CD14-positive monocyte (primary cell): ENCODE measurements at regions not wholly inside any gene's neighbourhood (a gene's known extent, or its start where the extent isn't known, plus 50 kb on each side); places are given as distances from the start of the nearest gene placed in this dataset.

ENCODE experiments used
- DNase-seq, 3 donors: peaks; one replicate each; pipeline ENCODE4 v3.0.0-alpha.2; 2011 to 2022
- H2AFZ ChIP-seq: 2 replicates; pipeline ENCODE4 v1.6.0; 2012; ENCODE audit warnings: mild to moderate bottlenecking, low read depth, low read length, inconsistent platforms; ENCODE audit not compliant: insufficient read depth, poor library complexity, severe bottlenecking
- H3K27ac ChIP-seq, 2 donors: 1 replicate in 1 of 2; 2 replicates in 1 of 2; pipeline ENCODE4 v1.5.1; 2012 to 2013; ENCODE audit warnings: low read length in 2 of 2, control low read depth in 1 of 2, inconsistent platforms in 1 of 2, low read depth in 1 of 2, mild to moderate bottlenecking in 1 of 2
- H3K27me3 ChIP-seq, 2 donors: one replicate each; pipeline versions ENCODE4 v1.6.0 to v1.6.1; 2011 to 2013; ENCODE audit warnings: low read length in 2 of 2; ENCODE audit not compliant: control insufficient read depth in 2 of 2, insufficient read depth in 2 of 2
- H3K36me3 ChIP-seq, 2 donors: replicated peaks in 1 of 2; 1 replicate in 1 of 2; 2 replicates in 1 of 2; pipeline versions ENCODE4 v1.5.1 to v1.6.1; 2012 to 2013; ENCODE audit warnings: low read length in 2 of 2, control low read depth in 1 of 2, inconsistent platforms in 1 of 2, mild to moderate bottlenecking in 1 of 2; ENCODE audit not compliant: insufficient read depth in 2 of 2, control insufficient read depth in 1 of 2
- H3K4me1 ChIP-seq, 2 donors: 1 replicate in 1 of 2; 2 replicates in 1 of 2; pipeline versions ENCODE4 v1.5.1 to v1.6.1; 2012 to 2013; ENCODE audit warnings: low read length in 2 of 2, control low read depth in 1 of 2, inconsistent platforms in 1 of 2, mild to moderate bottlenecking in 1 of 2, moderate library complexity in 1 of 2; ENCODE audit not compliant: insufficient read depth in 2 of 2, control insufficient read depth in 1 of 2
- H3K4me2 ChIP-seq: replicated peaks from 2 replicates; pipeline ENCODE3; 2012; ENCODE audit warnings: low read length, moderate library complexity, mild to moderate bottlenecking; ENCODE audit not compliant: poor library complexity, severe bottlenecking; ENCODE audit errors: extremely low read depth
- H3K4me3 ChIP-seq, 3 experiments: fragments of 200-600 bp in 1 of 3; sonication (generic) in 1 of 3; replicated peaks in 1 of 3; 1 replicate in 2 of 3; 2 replicates in 1 of 3; pipeline ENCODE4 v1.5.1; 2011 to 2013; ENCODE audit warnings: low read length in 3 of 3, mild to moderate bottlenecking in 3 of 3, control low read depth in 2 of 3, low read depth in 2 of 3, inconsistent platforms in 1 of 3, moderate library complexity in 1 of 3
- H3K79me2 ChIP-seq: 2 replicates; pipeline ENCODE4 v1.6.0; 2012; ENCODE audit warnings: mild to moderate bottlenecking, control low read depth, inconsistent platforms, low read length, moderate library complexity; ENCODE audit not compliant: insufficient read depth
- H3K9ac ChIP-seq: 2 replicates; pipeline ENCODE4 v1.6.0; 2017; ENCODE audit warnings: low read length, mild to moderate bottlenecking; ENCODE audit not compliant: insufficient read depth, poor library complexity, severe bottlenecking
- H3K9me3 ChIP-seq, 2 donors: replicated peaks in 1 of 2; 1 replicate in 1 of 2; 2 replicates in 1 of 2; pipeline versions ENCODE4 v1.5.1 to v1.6.1; 2012 to 2013; ENCODE audit warnings: low read length in 2 of 2, control low read depth in 1 of 2; ENCODE audit not compliant: control insufficient read depth in 1 of 2, insufficient read depth in 1 of 2
- H4K20me1 ChIP-seq: 2 replicates; pipeline ENCODE4 v1.6.0; 2012; ENCODE audit warnings: mild to moderate bottlenecking, low read length, control low read depth, moderate library complexity; ENCODE audit not compliant: insufficient read depth
- H3K27ac Mint-ChIP-seq, 7 donors: one replicate each; pipeline ENCODE4 v1.8.0; 2020; ENCODE audit warnings: mild to moderate bottlenecking in 7 of 7, mixed read lengths in 7 of 7, moderate library complexity in 6 of 7, inconsistent platforms in 2 of 7
- H3K27me3 Mint-ChIP-seq, 3 donors: one replicate each; pipeline ENCODE4 v1.8.0; 2021 to 2022; ENCODE audit warnings: low read depth in 3 of 3, mild to moderate bottlenecking in 3 of 3, mixed read lengths in 3 of 3, moderate library complexity in 3 of 3, inconsistent platforms in 1 of 3
- H3K36me3 Mint-ChIP-seq, 2 donors: one replicate each; pipeline ENCODE4 v1.8.0; 2020; ENCODE audit warnings: mixed read lengths in 2 of 2, inconsistent platforms in 1 of 2, mild to moderate bottlenecking in 1 of 2
- H3K4me1 Mint-ChIP-seq: one replicate; pipeline ENCODE4 v1.8.0; 2020; ENCODE audit warnings: mild to moderate bottlenecking, mixed read lengths
- H3K4me3 Mint-ChIP-seq, 2 donors: one replicate each; pipeline ENCODE4 v1.8.0; 2020; ENCODE audit warnings: mild to moderate bottlenecking in 2 of 2, mixed read lengths in 2 of 2, moderate library complexity in 1 of 2
- H3K9me3 Mint-ChIP-seq, 7 donors: one replicate each; pipeline ENCODE4 v1.8.0; 2020 to 2022; ENCODE audit warnings: mixed read lengths in 7 of 7, mild to moderate bottlenecking in 6 of 7, moderate library complexity in 6 of 7, inconsistent platforms in 2 of 7
- WGBS: methylation state at CpG from one replicate; pipeline ENCODE4 v1.1.5; 2013; ENCODE audit warnings: missing lambda C conversion rate; ENCODE audit not compliant: insufficient coverage; 5-methylcytosine and 5-hydroxymethylcytosine counted together
- intact Hi-C, 2 donors: fragments of 100-400 bp; cut with micrococcal nuclease; formaldehyde crosslinking; loops; one replicate each; pipeline versions ENCODE4 v1.15.0 to v1.15.1; 2023
- TF ChIP-seq, protein P1 (sequence below): fragments of 200-600 bp; IDR thresholded peaks from one replicate; pipeline ENCODE4 v1.8.0; 2022; ENCODE audit warnings: antibody characterized with exemption, mild to moderate bottlenecking

- Histone ChIP-seq H3K36me3 (no peaks in the 10 kb centered on the region), H3K27me3 (no peaks in the 10 kb centered on the region), H3K9ac (no peak overlapping the region), H3K79me2 (no peaks in the 10 kb centered on the region), H3K4me2 (no peak overlapping the region), H3K4me1 (no peaks in the 10 kb centered on the region), H2AFZ (no peak overlapping the region), H3K4me3 (no peak overlapping the region), H4K20me1 (no peaks in the 10 kb centered on the region), H3K9me3 (peaks cover 8 to 10% of the 10 kb centered on the region in 2 donors), H3K27ac (no peak overlapping the region)
- TF ChIP-seq, protein P1, sequence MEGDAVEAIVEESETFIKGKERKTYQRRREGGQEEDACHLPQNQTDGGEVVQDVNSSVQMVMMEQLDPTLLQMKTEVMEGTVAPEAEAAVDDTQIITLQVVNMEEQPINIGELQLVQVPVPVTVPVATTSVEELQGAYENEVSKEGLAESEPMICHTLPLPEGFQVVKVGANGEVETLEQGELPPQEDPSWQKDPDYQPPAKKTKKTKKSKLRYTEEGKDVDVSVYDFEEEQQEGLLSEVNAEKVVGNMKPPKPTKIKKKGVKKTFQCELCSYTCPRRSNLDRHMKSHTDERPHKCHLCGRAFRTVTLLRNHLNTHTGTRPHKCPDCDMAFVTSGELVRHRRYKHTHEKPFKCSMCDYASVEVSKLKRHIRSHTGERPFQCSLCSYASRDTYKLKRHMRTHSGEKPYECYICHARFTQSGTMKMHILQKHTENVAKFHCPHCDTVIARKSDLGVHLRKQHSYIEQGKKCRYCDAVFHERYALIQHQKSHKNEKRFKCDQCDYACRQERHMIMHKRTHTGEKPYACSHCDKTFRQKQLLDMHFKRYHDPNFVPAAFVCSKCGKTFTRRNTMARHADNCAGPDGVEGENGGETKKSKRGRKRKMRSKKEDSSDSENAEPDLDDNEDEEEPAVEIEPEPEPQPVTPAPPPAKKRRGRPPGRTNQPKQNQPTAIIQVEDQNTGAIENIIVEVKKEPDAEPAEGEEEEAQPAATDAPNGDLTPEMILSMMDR, result no peak
- H3K9me3 Mint-ChIP-seq, result peaks cover 3 to 12% (median 6%) of the 10 kb centered on the region in 7 donors
- H3K36me3 Mint-ChIP-seq, result no peaks in the 10 kb centered on the region
- H3K27me3 Mint-ChIP-seq, result peaks cover 0 to 3% (median 0%) of the 10 kb centered on the region in 3 donors
- no peak overlapping the region for H3K27ac Mint-ChIP-seq
- WGBS, result no CpG with 5 or more reads among the region's 2 CpGs
- DNase-seq, result no peak
- intact Hi-C loops, result no loop called here
- no peaks in the 10 kb centered on the region for H3K4me1 Mint-ChIP-seq
- no peak overlapping the region for H3K4me3 Mint-ChIP-seq
Measured at GRCh38 chr3:34599595-34599994, 801.2 kb downstream of the PDCD6IP start.

- Mint-ChIP-seq H3K27me3 (no peaks in the 10 kb centered on the region), H3K27ac (no peak overlapping the region), H3K9me3 (peaks cover 0 to 6% (median 4%) of the 10 kb centered on the region in 7 donors), H3K4me1 (no peaks in the 10 kb centered on the region), H3K36me3 (no peaks in the 10 kb centered on the region), H3K4me3 (no peak overlapping the region)
- TF ChIP-seq, protein P1, result no peak
- Histone ChIP-seq H3K36me3 (no peaks in the 10 kb centered on the region), H3K4me1 (no peaks in the 10 kb centered on the region), H3K4me3 (no peak overlapping the region), H3K27ac (no peak overlapping the region), H3K9ac (no peak overlapping the region), H2AFZ (no peak overlapping the region), H3K9me3 (peaks cover 4 to 11% of the 10 kb centered on the region in 2 donors), H4K20me1 (no peaks in the 10 kb centered on the region), H3K27me3 (no peaks in the 10 kb centered on the region), H3K79me2 (no peaks in the 10 kb centered on the region), H3K4me2 (no peak overlapping the region)
- intact Hi-C loops, result no loop called here
- DNase-seq, result no peak
- 69% methylated on average over 2 of the region's 2 CpGs for WGBS
Measured at GRCh38 chr3:34619990-34620389, 821.6 kb downstream of the PDCD6IP start.
